Activated naive CD4-positive, alpha-beta T cell treated with anti-CD3 and anti-CD28 coated beads, Interleukin-2, amount 50 U/mL, for 24 hours (primary cell): ENCODE measurements at regions not wholly inside any gene's neighbourhood (a gene's known extent, or its start where the extent isn't known, plus 50 kb on each side); places are given as distances from the start of the nearest gene placed in this dataset.

Experiments
- H3K27ac Mint-ChIP-seq: one replicate; pipeline ENCODE4 v1.8.0; 2021; ENCODE audit warnings: mild to moderate bottlenecking, mixed read lengths
- H3K27me3 Mint-ChIP-seq: one replicate; pipeline ENCODE4 v1.8.0; 2021; ENCODE audit warnings: mixed read lengths
- H3K36me3 Mint-ChIP-seq: one replicate; pipeline ENCODE4 v1.8.0; 2021; ENCODE audit warnings: mixed read lengths
- H3K4me1 Mint-ChIP-seq: one replicate; pipeline ENCODE4 v1.8.0; 2021; ENCODE audit warnings: mixed read lengths
- H3K4me3 Mint-ChIP-seq: one replicate; pipeline ENCODE4 v1.8.0; 2021; ENCODE audit warnings: mild to moderate bottlenecking, mixed read lengths
- H3K9me3 Mint-ChIP-seq: one replicate; pipeline ENCODE4 v1.8.0; 2021; ENCODE audit warnings: mixed read lengths

- no peaks in the 10 kb centered on the region for H3K36me3 Mint-ChIP-seq
- H3K27me3 Mint-ChIP-seq = no peaks in the 10 kb centered on the region
- peaks cover 10% of the 10 kb centered on the region for H3K9me3 Mint-ChIP-seq
- no peak overlapping the region for H3K4me3 Mint-ChIP-seq
- no peaks in the 10 kb centered on the region for H3K4me1 Mint-ChIP-seq
- no peak overlapping the region for H3K27ac Mint-ChIP-seq
These were observed 473.9 kb downstream of the TOX3 start for GRCh38 chr16:52073024-52073423.

- Mint-ChIP-seq H3K27ac (no peak overlapping the region), H3K4me3 (no peak overlapping the region), H3K27me3 (no peaks in the 10 kb centered on the region), H3K9me3 (peaks cover 15% of the 10 kb centered on the region), H3K36me3 (no peaks in the 10 kb centered on the region), H3K4me1 (no peaks in the 10 kb centered on the region)
These were observed 475.8 kb downstream of the TOX3 start for GRCh38 chr16:52071101-52071500.

- Mint-ChIP-seq H3K4me3 (no peak overlapping the region), H3K36me3 (no peaks in the 10 kb centered on the region), H3K27me3 (no peaks in the 10 kb centered on the region), H3K4me1 (no peaks in the 10 kb centered on the region), H3K9me3 (peaks cover 20% of the 10 kb centered on the region), H3K27ac (no peak overlapping the region)
These were observed 476.4 kb downstream of the TOX3 start for GRCh38 chr16:52070341-52071057.

- H3K27me3 Mint-ChIP-seq = no peaks in the 10 kb centered on the region
- H3K4me1 Mint-ChIP-seq = no peaks in the 10 kb centered on the region
- H3K4me3 Mint-ChIP-seq = no peak overlapping the region
- H3K9me3 Mint-ChIP-seq = peaks cover 22% of the 10 kb centered on the region
- no peaks in the 10 kb centered on the region for H3K36me3 Mint-ChIP-seq
- no peak overlapping the region for H3K27ac Mint-ChIP-seq
These were observed 477.1 kb downstream of the TOX3 start for GRCh38 chr16:52069866-52070265.

- peaks cover 22% of the 10 kb centered on the region for H3K9me3 Mint-ChIP-seq
These were observed 478.4 kb downstream of the TOX3 start for GRCh38 chr16:52068447-52069074.

GRCh38 chr16:52066962-52067361 lies 480.0 kb downstream of the TOX3 start:
- H3K36me3 Mint-ChIP-seq = no peaks in the 10 kb centered on the region
- peaks cover 19% of the 10 kb centered on the region for H3K9me3 Mint-ChIP-seq

More at GRCh38 chr16:52068447-52069074, 478.4 kb downstream of the TOX3 start:
- no peak overlapping the region for H3K4me3 Mint-ChIP-seq
- no peaks in the 10 kb centered on the region for H3K36me3 Mint-ChIP-seq
- no peaks in the 10 kb centered on the region for H3K4me1 Mint-ChIP-seq
- no peaks in the 10 kb centered on the region for H3K27me3 Mint-ChIP-seq
- H3K27ac Mint-ChIP-seq = no peak overlapping the region

GRCh38 chr16:52056259-52056658 lies 490.7 kb downstream of the TOX3 start:
- Mint-ChIP-seq H3K4me3 (no peak overlapping the region), H3K4me1 (no peaks in the 10 kb centered on the region), H3K27ac (no peak overlapping the region), H3K36me3 (no peaks in the 10 kb centered on the region), H3K27me3 (no peaks in the 10 kb centered on the region), H3K9me3 (peaks cover 14% of the 10 kb centered on the region)

More at GRCh38 chr16:52066962-52067361, 480.0 kb downstream of the TOX3 start:
- Mint-ChIP-seq H3K4me1 (no peaks in the 10 kb centered on the region), H3K4me3 (no peak overlapping the region), H3K27me3 (no peaks in the 10 kb centered on the region), H3K27ac (no peak overlapping the region)

- H3K27ac Mint-ChIP-seq = no peak overlapping the region
- H3K36me3 Mint-ChIP-seq = no peaks in the 10 kb centered on the region
- peaks cover 21% of the 10 kb centered on the region for H3K9me3 Mint-ChIP-seq
- no peak overlapping the region for H3K4me3 Mint-ChIP-seq
- H3K4me1 Mint-ChIP-seq = no peaks in the 10 kb centered on the region
- no peaks in the 10 kb centered on the region for H3K27me3 Mint-ChIP-seq
These were observed 491.6 kb downstream of the TOX3 start for GRCh38 chr16:52055381-52055780.

GRCh38 chr16:52054326-52054725 lies 492.6 kb downstream of the TOX3 start:
- Mint-ChIP-seq H3K27me3 (no peaks in the 10 kb centered on the region), H3K4me3 (no peak overlapping the region), H3K27ac (no peak overlapping the region), H3K4me1 (no peaks in the 10 kb centered on the region), H3K9me3 (peaks cover 21% of the 10 kb centered on the region), H3K36me3 (no peaks in the 10 kb centered on the region)

GRCh38 chr16:52052818-52053217 lies 494.1 kb downstream of the TOX3 start:
- H3K4me3 Mint-ChIP-seq = no peak overlapping the region
- H3K9me3 Mint-ChIP-seq = peaks cover 13% of the 10 kb centered on the region
- no peak overlapping the region for H3K27ac Mint-ChIP-seq
- H3K27me3 Mint-ChIP-seq = no peaks in the 10 kb centered on the region
- no peaks in the 10 kb centered on the region for H3K36me3 Mint-ChIP-seq
- no peaks in the 10 kb centered on the region for H3K4me1 Mint-ChIP-seq

GRCh38 chr16:52051414-52052172 lies 495.4 kb downstream of the TOX3 start:
- Mint-ChIP-seq H3K9me3 (peaks cover 11% of the 10 kb centered on the region), H3K4me1 (no peaks in the 10 kb centered on the region), H3K36me3 (no peaks in the 10 kb centered on the region), H3K4me3 (no peak overlapping the region), H3K27me3 (no peaks in the 10 kb centered on the region), H3K27ac (no peak overlapping the region)

GRCh38 chr16:52050418-52050817 lies 496.5 kb downstream of the TOX3 start:
- Mint-ChIP-seq H3K4me1 (no peaks in the 10 kb centered on the region), H3K27me3 (no peaks in the 10 kb centered on the region), H3K4me3 (no peak overlapping the region), H3K9me3 (peaks cover 15% of the 10 kb centered on the region), H3K36me3 (no peaks in the 10 kb centered on the region), H3K27ac (no peak overlapping the region)

- Mint-ChIP-seq H3K36me3 (no peaks in the 10 kb centered on the region), H3K4me3 (no peak overlapping the region), H3K9me3 (no peaks in the 10 kb centered on the region), H3K4me1 (no peaks in the 10 kb centered on the region), H3K27me3 (no peaks in the 10 kb centered on the region), H3K27ac (no peak overlapping the region)
These were observed 511.5 kb downstream of the TOX3 start for GRCh38 chr16:52035436-52035835.

GRCh38 chr16:52034830-52035229 lies 512.1 kb downstream of the TOX3 start:
- Mint-ChIP-seq H3K36me3 (no peaks in the 10 kb centered on the region), H3K4me1 (no peaks in the 10 kb centered on the region), H3K27me3 (no peaks in the 10 kb centered on the region), H3K4me3 (no peak overlapping the region), H3K27ac (no peak overlapping the region), H3K9me3 (no peaks in the 10 kb centered on the region)

GRCh38 chr16:52033992-52034391 lies 513.0 kb downstream of the TOX3 start:
- Mint-ChIP-seq H3K9me3 (no peaks in the 10 kb centered on the region), H3K4me3 (no peak overlapping the region), H3K4me1 (no peaks in the 10 kb centered on the region), H3K27ac (no peak overlapping the region), H3K36me3 (no peaks in the 10 kb centered on the region), H3K27me3 (no peaks in the 10 kb centered on the region)

- Mint-ChIP-seq H3K4me3 (no peak overlapping the region), H3K36me3 (no peaks in the 10 kb centered on the region), H3K27ac (no peak overlapping the region), H3K4me1 (no peaks in the 10 kb centered on the region), H3K27me3 (no peaks in the 10 kb centered on the region), H3K9me3 (peaks cover 3% of the 10 kb centered on the region)
These were observed 524.0 kb downstream of the TOX3 start for GRCh38 chr16:52022980-52023379.
